PC-9 (cell line): ENCODE measurements at regions not wholly inside any gene's neighbourhood (a gene's known extent, or its start where the extent isn't known, plus 50 kb on each side); places are given as distances from the start of the nearest gene placed in this dataset.

ENCODE experiments used
- BruUV-seq: library from RNA; stranded (reverse); fragments of 400-500 nt; replicated peaks from 2 replicates; lab custom pipeline; 2021; lab: Mats Ljungman, UMichigan
- CTCF ChIA-PET: fragments of 300-600 bp; sonication (Branson Sonifier 250); formaldehyde crosslinking; loops from one replicate; lab custom pipeline; 2022; ENCODE audit warnings: antibody characterized with exemption; lab: Charles Lee
- POLR2A ChIA-PET: fragments of 300-600 bp; sonication (Branson Sonifier 250); formaldehyde crosslinking; loops from one replicate; lab custom pipeline; 2022; ENCODE audit warnings: antibody characterized with exemption; ENCODE audit not compliant: unreplicated experiment; lab: Charles Lee
- DNase-seq, 2 experiments: peaks; one replicate each; pipeline versions ENCODE4 v3.0.0 to v3.0.0-alpha.2; 2015 to 2022; ENCODE audit warnings: mixed read lengths in 1 of 2
- H2AFZ ChIP-seq: fragments of 200-600 bp; sonication (generic); 2 replicates; pipeline ENCODE4 v1.8.1; 2017; ENCODE audit warnings: antibody characterized with exemption
- H3F3A ChIP-seq: fragments of 200-600 bp; sonication (generic); 2 replicates; pipeline ENCODE4 v1.8.1; 2017; ENCODE audit warnings: antibody characterized with exemption, mild to moderate bottlenecking, low read depth; ENCODE audit not compliant: insufficient read depth
- H3K27ac ChIP-seq: fragments of 200-600 bp; sonication (generic); 2 replicates; pipeline ENCODE4 v1.6.1; 2016; ENCODE audit warnings: mixed run types
- H3K27me3 ChIP-seq: fragments of 200-600 bp; sonication (generic); 2 replicates; pipeline ENCODE4 v1.6.1; 2016; ENCODE audit warnings: low read depth, mixed run types; ENCODE audit not compliant: insufficient read depth
- H3K36me3 ChIP-seq: fragments of 200-600 bp; sonication (generic); 2 replicates; pipeline ENCODE4 v1.6.1; 2016; ENCODE audit warnings: low read depth, mixed run types
- H3K4me1 ChIP-seq: fragments of 200-600 bp; sonication (generic); replicated peaks from 2 replicates; pipeline ENCODE4 v1.6.1; 2016; ENCODE audit warnings: mixed run types; ENCODE audit not compliant: insufficient read depth
- H3K4me2 ChIP-seq: fragments of 200-600 bp; sonication (generic); 2 replicates; pipeline ENCODE4 v1.6.1; 2017; ENCODE audit warnings: mixed run types
- H3K4me3 ChIP-seq: fragments of 200-600 bp; sonication (generic); 2 replicates; pipeline ENCODE4 v1.6.1; 2016; ENCODE audit warnings: mixed run types
- H3K79me2 ChIP-seq: fragments of 200-600 bp; sonication (generic); 2 replicates; pipeline ENCODE4 v1.6.1; 2017; ENCODE audit warnings: low read depth, mixed run types
- H3K9me2 ChIP-seq: fragments of 200-600 bp; sonication (generic); 2 replicates; pipeline ENCODE4 v1.8.1; 2017; ENCODE audit warnings: mild to moderate bottlenecking; ENCODE audit not compliant: insufficient read depth
- H3K9me3 ChIP-seq: fragments of 200-600 bp; sonication (generic); 2 replicates; pipeline ENCODE4 v1.8.1; 2016; ENCODE audit warnings: low read depth; ENCODE audit not compliant: insufficient read depth
- H4K20me1 ChIP-seq: fragments of 200-600 bp; sonication (generic); 2 replicates; pipeline ENCODE4 v1.8.1; 2017; ENCODE audit not compliant: insufficient read depth
- CTCF ChIP-seq: fragments of 200-600 bp; sonication (generic); conservative IDR thresholded peaks from 2 replicates; pipeline ENCODE4 v1.6.1; 2017; ENCODE audit warnings: mixed run types, antibody characterized with exemption, mild to moderate bottlenecking, moderate library complexity
- EZH2 ChIP-seq: fragments of 200-600 bp; sonication (generic); IDR thresholded peaks from 2 replicates; pipeline ENCODE4 v1.8.0; 2017; ENCODE audit warnings: antibody characterized with exemption, low read depth
- intact Hi-C: fragments of 100-400 bp; cut with micrococcal nuclease; formaldehyde crosslinking; loops from one replicate; pipeline ENCODE4 v1.10.0; 2022; ENCODE audit not compliant: unreplicated experiment

- Histone ChIP-seq H3K27me3 (no peaks in the 10 kb centered on the region), H2AFZ (no peak overlapping the region), H3K9me2 (no peaks in the 10 kb centered on the region), H3K79me2 (no peaks in the 10 kb centered on the region), H3K4me1 (no peaks in the 10 kb centered on the region), H3K4me2 (no peak overlapping the region), H4K20me1 (no peaks in the 10 kb centered on the region), H3F3A (no peaks in the 10 kb centered on the region), H3K4me3 (no peak overlapping the region), H3K27ac (no peak overlapping the region), H3K36me3 (no peaks in the 10 kb centered on the region), H3K9me3 (no peaks in the 10 kb centered on the region)
- DNase-seq, result no peak
- CTCF ChIA-PET, result interaction anchor here (1.2 kb wide), 1 partner anchor 208 kb away, joined by 4 read pairs; no protein-coding TSS in a partner anchor
- intact Hi-C loops, result no loop called here
- POLR2A ChIA-PET, result no interaction called here
- BruUV-seq, result no TSS peak
- no peak for TF ChIP-seq CTCF
Measured at GRCh38 chr15:99496302-99496629, 69.5 kb upstream of the MEF2A start.

- Histone ChIP-seq H3K4me2 (no peak overlapping the region), H3K79me2 (no peaks in the 10 kb centered on the region), H3K9me2 (no peaks in the 10 kb centered on the region), H2AFZ (no peak overlapping the region), H3K27ac (no peak overlapping the region), H4K20me1 (no peaks in the 10 kb centered on the region), H3K4me3 (no peak overlapping the region), H3K9me3 (no peaks in the 10 kb centered on the region), H3F3A (no peaks in the 10 kb centered on the region), H3K27me3 (no peaks in the 10 kb centered on the region), H3K4me1 (0 out of 2 replicates have a peak, but pooled peaks cover 3% of the 10 kb centered on the region), H3K36me3 (no peaks in the 10 kb centered on the region)
- no peak for DNase-seq
- ChIA-PET CTCF (no interaction called here), POLR2A (no interaction called here)
- TF ChIP-seq CTCF, result no peak
- BruUV-seq, result no TSS peak
- intact Hi-C loops, result no loop called here
Measured at GRCh38 chr15:99502182-99502581, 63.6 kb upstream of the MEF2A start.

GRCh38 chr15:99502661-99503060, 63.1 kb upstream of the MEF2A start:
- Histone ChIP-seq H3K27ac (no peak overlapping the region), H3F3A (no peaks in the 10 kb centered on the region), H4K20me1 (no peaks in the 10 kb centered on the region), H3K4me1 (0 out of 2 replicates have a peak, but pooled peaks cover 3% of the 10 kb centered on the region), H3K9me2 (no peaks in the 10 kb centered on the region), H3K79me2 (no peaks in the 10 kb centered on the region), H3K36me3 (no peaks in the 10 kb centered on the region), H3K4me3 (no peak overlapping the region), H3K4me2 (no peak overlapping the region), H3K27me3 (no peaks in the 10 kb centered on the region), H3K9me3 (no peaks in the 10 kb centered on the region), H2AFZ (no peak overlapping the region)
- CTCF ChIA-PET, result no interaction called here
- TF ChIP-seq CTCF (no peak), EZH2 (no peak)
- POLR2A ChIA-PET, result no interaction called here
- no TSS peak for BruUV-seq
- intact Hi-C loops, result no loop called here
- no peak for DNase-seq
